Psoas muscle (tissue), 7 donors: ENCODE measurements at regions not wholly inside any gene's neighbourhood (a gene's known extent, or its start where the extent isn't known, plus 50 kb on each side); places are given as distances from the start of the nearest gene placed in this dataset.

Experiments used
- ATAC-seq, 4 donors: fragments of 200-7000 bp; cut with Tn5 transposase; one replicate each; pipeline ENCODE4 v1.9.1; 2020; ENCODE audit warnings: moderate library complexity in 3 of 4, mild to moderate bottlenecking in 2 of 4
- DNase-seq, 2 donors: peaks; one replicate each; pipeline ENCODE4 v3.0.0-alpha.2; 2020
- H3K27ac ChIP-seq: fragments of 200-600 bp; one replicate; pipeline ENCODE4 v1.8.0; 2022
- H3K27me3 ChIP-seq, 3 donors: fragments of 200-600 bp in 1 of 3; one replicate each; pipeline versions ENCODE4 v1.6.1 to v1.8.0; 2013 to 2022; ENCODE audit warnings: low read length in 2 of 3, mild to moderate bottlenecking in 2 of 3, moderate library complexity in 1 of 3; ENCODE audit not compliant: insufficient read depth in 3 of 3
- H3K36me3 ChIP-seq, 2 donors: fragments of 200-600 bp in 1 of 2; one replicate each; pipeline versions ENCODE4 v1.6.1 to v1.8.0; 2013 to 2022; ENCODE audit warnings: low read depth in 1 of 2, mild to moderate bottlenecking in 1 of 2, moderate library complexity in 1 of 2; ENCODE audit not compliant: insufficient read depth in 1 of 2
- H3K4me1 ChIP-seq: fragments of 200-600 bp; one replicate; pipeline ENCODE4 v1.8.0; 2022
- H3K4me3 ChIP-seq: fragments of 200-600 bp; one replicate; pipeline ENCODE4 v1.8.0; 2022; ENCODE audit warnings: mild to moderate bottlenecking
- H3K9me3 ChIP-seq: fragments of 200-600 bp; one replicate; pipeline ENCODE4 v1.8.0; 2022
- WGBS, 3 donors: extraction: QIAGEN DNeasy Blood & Tissue Kit; methylation state at CpG; one replicate each; pipeline versions ENCODE4 v1.1.6 to v1.1.7; 2013; 5-methylcytosine and 5-hydroxymethylcytosine counted together
- intact Hi-C, 2 donors: fragments of 100-400 bp; cut with DNase I; formaldehyde crosslinking; loops; one replicate each; pipeline versions ENCODE4 v1.11.0 to v1.14.2; 2022
- TF ChIP-seq, protein P1 (sequence below): fragments of 200-600 bp; IDR thresholded peaks from one replicate; pipeline ENCODE4 v1.8.0; 2022; ENCODE audit warnings: antibody characterized with exemption
- donor health status: healthy with polysubstance abuse.
- donor health status: DM: no; HTN: no; CAD: no; lungs with moderate emphysema.
- donor health status: Bipolar disorder and iron deficiency.
- donor health status: healthy.
- donor health status: DM: yes; HTN: yes; CAD: no.
- donor health status: DM: no; HTN: no; CAD: no.
- donor health status: DM: yes; HTN: yes; CAD: no.

DNA sequence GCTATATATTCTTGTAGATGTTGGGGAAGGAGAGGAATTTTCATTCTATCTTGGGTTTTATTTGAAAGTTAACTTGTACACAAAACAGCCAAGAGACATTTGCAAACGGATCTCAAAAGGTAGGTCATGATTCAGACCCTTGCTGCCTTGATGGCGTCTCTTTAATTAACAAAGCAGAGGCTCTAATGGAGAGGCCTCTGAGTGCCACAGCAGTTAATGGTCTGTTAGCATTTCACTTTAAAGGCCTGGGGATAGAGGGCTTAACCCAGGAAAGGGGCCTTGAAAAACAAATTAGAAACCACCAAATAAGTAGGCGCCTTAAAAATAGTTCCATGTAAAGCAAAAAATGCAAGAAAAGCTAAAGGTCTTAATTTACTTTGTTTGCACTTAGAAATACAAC is 836.9 kb upstream of the CELF4 start:
- TF ChIP-seq, protein P1, sequence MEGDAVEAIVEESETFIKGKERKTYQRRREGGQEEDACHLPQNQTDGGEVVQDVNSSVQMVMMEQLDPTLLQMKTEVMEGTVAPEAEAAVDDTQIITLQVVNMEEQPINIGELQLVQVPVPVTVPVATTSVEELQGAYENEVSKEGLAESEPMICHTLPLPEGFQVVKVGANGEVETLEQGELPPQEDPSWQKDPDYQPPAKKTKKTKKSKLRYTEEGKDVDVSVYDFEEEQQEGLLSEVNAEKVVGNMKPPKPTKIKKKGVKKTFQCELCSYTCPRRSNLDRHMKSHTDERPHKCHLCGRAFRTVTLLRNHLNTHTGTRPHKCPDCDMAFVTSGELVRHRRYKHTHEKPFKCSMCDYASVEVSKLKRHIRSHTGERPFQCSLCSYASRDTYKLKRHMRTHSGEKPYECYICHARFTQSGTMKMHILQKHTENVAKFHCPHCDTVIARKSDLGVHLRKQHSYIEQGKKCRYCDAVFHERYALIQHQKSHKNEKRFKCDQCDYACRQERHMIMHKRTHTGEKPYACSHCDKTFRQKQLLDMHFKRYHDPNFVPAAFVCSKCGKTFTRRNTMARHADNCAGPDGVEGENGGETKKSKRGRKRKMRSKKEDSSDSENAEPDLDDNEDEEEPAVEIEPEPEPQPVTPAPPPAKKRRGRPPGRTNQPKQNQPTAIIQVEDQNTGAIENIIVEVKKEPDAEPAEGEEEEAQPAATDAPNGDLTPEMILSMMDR = no peak
- no peak overlapping the region for H3K4me3 ChIP-seq
- H3K9me3 ChIP-seq = no peaks in the 10 kb centered on the region
- H3K4me1 ChIP-seq = no peaks in the 10 kb centered on the region
- ATAC-seq = no peak
- H3K36me3 ChIP-seq = no peaks in the 10 kb centered on the region
- H3K27me3 ChIP-seq = no peaks in the 10 kb centered on the region
- intact Hi-C loops = no loop called here
- 41 to 47% (median 46%) methylated on average over 3 of the region's 3 CpGs for WGBS, 3 donors
- DNase-seq = no peak
- H3K27ac ChIP-seq = no peak overlapping the region

DNA sequence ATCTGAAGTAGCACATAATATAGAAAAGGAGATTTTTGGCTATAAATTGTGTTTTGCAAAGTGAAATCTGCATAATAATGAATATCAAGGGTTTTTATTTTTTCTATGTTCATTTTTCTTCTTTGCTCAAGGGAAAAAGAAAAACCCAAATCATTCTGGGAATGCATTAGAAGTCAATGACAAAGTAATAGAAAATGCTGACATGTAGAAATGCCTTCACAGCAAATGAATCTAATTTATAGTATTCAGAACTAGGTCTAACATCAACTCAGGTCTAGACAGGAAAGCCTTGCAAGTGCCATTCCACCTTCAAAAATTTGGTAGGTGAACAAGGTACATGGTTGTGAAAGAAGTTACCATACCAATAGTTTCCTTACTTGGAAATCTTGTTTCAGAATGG is 831.5 kb upstream of the CELF4 start:
- ATAC-seq = no peak
- TF ChIP-seq, protein P1 = no peak
- no peak overlapping the region for H3K4me3 ChIP-seq
- DNase-seq = no peak
- H3K36me3 ChIP-seq = no peaks in the 10 kb centered on the region
- H3K27ac ChIP-seq = no peak overlapping the region
- intact Hi-C loops = no loop called here
- no peaks in the 10 kb centered on the region for H3K9me3 ChIP-seq
- no peaks in the 10 kb centered on the region for H3K4me1 ChIP-seq
- H3K27me3 ChIP-seq = no peaks in the 10 kb centered on the region

DNA sequence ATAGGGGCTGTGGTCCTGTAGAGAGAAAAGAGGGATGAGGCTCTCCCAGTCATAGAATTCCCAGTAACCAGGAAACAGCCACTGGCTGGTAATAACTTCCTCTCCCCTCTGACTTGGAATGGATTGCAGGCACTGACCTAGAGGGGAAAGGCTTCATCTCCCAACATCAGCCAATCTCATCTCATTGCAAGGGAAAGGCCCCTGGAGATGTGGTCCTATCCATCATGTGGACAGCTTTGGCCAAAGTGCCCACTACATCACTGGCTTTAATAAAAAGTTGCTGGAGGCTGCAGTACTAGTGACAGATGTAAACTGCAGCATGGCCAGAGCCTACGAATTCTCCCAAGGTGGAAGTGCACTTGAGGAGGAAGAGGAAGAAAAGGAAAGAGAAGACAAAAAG is 820.5 kb upstream of the CELF4 start:
- DNase-seq = no peak
- Histone ChIP-seq H3K27ac (no peak overlapping the region), H3K4me1 (no peaks in the 10 kb centered on the region), H3K27me3 (no peaks in the 10 kb centered on the region), H3K9me3 (no peaks in the 10 kb centered on the region), H3K36me3 (no peaks in the 10 kb centered on the region), H3K4me3 (no peak overlapping the region)
- no peak for ATAC-seq
- WGBS, 3 donors = 39 to 47% (median 43%) methylated on average over 1 of the region's 1 CpG
- intact Hi-C loops = no loop called here
- TF ChIP-seq, protein P1 = no peak

DNA sequence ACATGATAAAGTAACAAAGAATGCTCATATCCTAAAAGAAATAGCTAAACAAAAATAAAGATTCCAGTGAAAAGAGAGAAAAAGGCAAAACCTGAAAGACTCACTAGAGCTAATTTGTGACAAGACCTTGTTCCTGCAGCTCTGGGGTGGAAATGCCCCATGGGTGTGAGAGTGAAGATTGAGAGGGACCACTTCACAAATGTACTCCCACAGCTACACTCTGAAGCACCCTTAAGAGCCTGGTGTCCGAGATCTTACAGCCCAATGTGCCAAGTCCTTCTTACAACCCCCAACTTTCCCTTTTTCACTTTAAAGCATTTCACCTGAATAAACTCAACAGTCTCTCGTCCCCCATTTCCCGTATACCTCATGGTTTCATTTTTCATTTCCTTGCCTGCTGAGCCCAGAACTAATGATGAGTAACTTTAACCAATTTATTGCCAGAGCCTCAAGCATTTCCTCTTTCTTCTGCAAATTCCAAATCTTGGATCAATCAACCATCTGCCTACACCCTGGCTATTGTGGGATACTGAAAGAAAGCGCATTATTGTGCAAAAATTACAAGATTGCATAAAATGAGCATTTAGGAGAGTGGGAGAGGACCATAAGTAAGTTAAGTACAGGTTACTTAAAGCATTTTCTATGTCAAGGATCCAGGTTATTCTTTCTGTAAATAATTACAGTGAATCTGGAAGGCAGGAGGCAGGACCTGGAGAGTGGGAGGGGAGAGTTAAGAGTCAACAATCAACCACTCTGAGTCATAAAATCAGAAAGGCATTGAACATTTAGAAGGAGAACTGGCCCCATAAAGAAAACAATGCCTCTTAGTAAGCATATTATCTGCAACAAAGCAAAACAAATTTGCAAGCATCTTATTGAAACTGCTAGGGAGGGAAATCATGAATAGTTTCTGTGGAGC is 804.4 kb upstream of the CELF4 start:
- Histone ChIP-seq H3K4me3 (no peak overlapping the region), H3K9me3 (no peaks in the 10 kb centered on the region), H3K27me3 (no peaks in the 10 kb centered on the region), H3K4me1 (no peaks in the 10 kb centered on the region), H3K36me3 (no peaks in the 10 kb centered on the region), H3K27ac (no peak overlapping the region)
- no peak for ATAC-seq
- intact Hi-C loops = no loop called here
- TF ChIP-seq, protein P1 = no peak
- 34 to 36% (median 35%) methylated on average over 4 of the region's 4 CpGs for WGBS, 3 donors
- DNase-seq = no peak

DNA sequence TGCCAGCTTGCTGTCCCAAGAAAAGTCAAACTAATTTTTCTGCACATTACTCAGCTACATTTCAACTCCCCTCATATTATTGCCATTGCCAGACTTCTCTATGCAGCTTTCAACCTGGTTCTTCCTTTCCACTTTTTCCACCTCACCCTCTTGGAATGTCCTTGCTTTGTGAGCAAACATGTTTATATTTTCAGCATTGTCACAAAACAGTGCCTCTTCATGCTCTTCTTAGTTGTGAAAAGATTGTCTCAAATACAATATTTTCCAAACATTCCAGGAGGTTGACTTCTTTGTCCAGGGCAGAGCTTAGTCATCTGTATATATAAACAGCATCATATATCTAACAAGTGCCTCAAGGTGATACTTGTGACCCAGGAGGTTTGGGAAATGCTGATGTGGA is 803.3 kb upstream of the CELF4 start:
- intact Hi-C loops = no loop called here
- Histone ChIP-seq H3K9me3 (no peaks in the 10 kb centered on the region), H3K27me3 (no peaks in the 10 kb centered on the region), H3K4me3 (no peak overlapping the region), H3K4me1 (no peaks in the 10 kb centered on the region), H3K27ac (no peak overlapping the region), H3K36me3 (no peaks in the 10 kb centered on the region)
- no peak for ATAC-seq
- no peak for DNase-seq
- TF ChIP-seq, protein P1 = no peak
